ENCODE measurements at regions not wholly inside any gene's neighbourhood (a gene's known extent, or its start where the extent isn't known, plus 50 kb on each side); places are given as distances from the start of the nearest gene placed in this dataset.

- Histone ChIP-seq H3K4me3 (no peak overlapping the region), H3K27me3 (no peaks in the 10 kb centered on the region), H3K36me3 (no peaks in the 10 kb centered on the region), H3K9me3 (peaks cover 8% of the 10 kb centered on the region), H3K9ac (no peak overlapping the region), H3K27ac (no peak overlapping the region), H3K4me1 (no peaks in the 10 kb centered on the region), H3K4me2 (no peak overlapping the region), H4K20me1 (no peaks in the 10 kb centered on the region)
- no peak for TF ChIP-seq Cebpa-rat (IDR thresholded peaks at IDR 0.05)
These were observed 1145.4 kb upstream of the NUDT12 start for GRCh38 chr5:104708027-104708426.

DNA sequence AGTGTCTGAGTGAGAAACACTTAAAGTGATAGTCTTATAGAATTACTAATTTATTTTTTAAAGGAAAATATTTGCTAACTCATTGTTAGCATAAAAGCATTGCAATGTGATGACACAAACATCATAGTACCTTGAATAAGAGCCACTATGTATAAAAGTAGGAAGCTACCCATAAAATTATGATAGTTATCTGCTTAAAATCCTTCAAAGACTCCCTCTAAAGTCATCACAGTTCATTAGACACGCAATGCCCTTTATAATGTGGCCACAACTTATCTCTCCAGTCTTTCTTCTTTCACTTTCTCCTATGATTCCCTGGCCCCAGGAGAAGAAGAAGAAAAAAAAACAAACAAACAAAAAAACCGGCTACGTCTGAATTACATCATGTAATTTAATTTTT is 1144.0 kb upstream of the NUDT12 start:
- no peak overlapping the region for H3K9ac ChIP-seq
- H3K4me3 ChIP-seq, result no peak overlapping the region
- no peak overlapping the region for H3K27ac ChIP-seq
- no peak for TF ChIP-seq Cebpa-rat (IDR thresholded peaks at IDR 0.05)
- no peaks in the 10 kb centered on the region for H4K20me1 ChIP-seq
- no peaks in the 10 kb centered on the region for H3K9me3 ChIP-seq
- no peaks in the 10 kb centered on the region for H3K4me1 ChIP-seq
- H3K36me3 ChIP-seq, result no peaks in the 10 kb centered on the region
- no peak overlapping the region for H3K4me2 ChIP-seq
- no peaks in the 10 kb centered on the region for H3K27me3 ChIP-seq

DNA sequence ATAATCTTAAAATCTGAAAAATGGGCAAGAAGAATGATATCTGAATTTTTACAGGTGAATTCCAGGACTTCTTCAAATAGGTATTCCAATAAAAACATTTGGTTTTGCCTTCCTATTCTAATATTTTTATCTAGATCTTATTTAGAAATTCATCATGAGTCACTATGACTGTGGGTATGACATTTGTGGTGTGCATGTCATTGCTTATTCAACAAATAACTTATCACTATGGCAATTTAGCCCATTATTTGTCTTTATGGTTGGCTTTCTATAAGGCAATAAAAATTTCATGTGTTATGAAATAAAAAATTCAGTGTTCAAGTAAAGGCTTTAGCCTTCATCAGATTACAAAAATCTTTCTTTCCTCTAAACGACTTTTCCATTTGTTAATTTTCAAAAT is 1139.6 kb upstream of the NUDT12 start:
- Histone ChIP-seq H3K4me1 (no peaks in the 10 kb centered on the region), H3K27ac (no peak overlapping the region), H3K36me3 (no peaks in the 10 kb centered on the region), H4K20me1 (no peaks in the 10 kb centered on the region), H3K27me3 (no peaks in the 10 kb centered on the region), H3K9me3 (peaks cover 19% of the 10 kb centered on the region), H3K9ac (no peak overlapping the region), H3K4me2 (no peak overlapping the region), H3K4me3 (no peak overlapping the region)
- TF ChIP-seq Cebpa-rat (IDR thresholded peaks at IDR 0.05), result no peak

GRCh38 chr5:104699438-104699837 is 1136.8 kb upstream of the NUDT12 start:
- Histone ChIP-seq H3K9me3 (peaks cover 19% of the 10 kb centered on the region), H3K36me3 (no peaks in the 10 kb centered on the region), H3K27ac (no peak overlapping the region), H3K4me1 (no peaks in the 10 kb centered on the region), H3K27me3 (no peaks in the 10 kb centered on the region), H3K4me2 (no peak overlapping the region), H3K9ac (no peak overlapping the region), H3K4me3 (no peak overlapping the region), H4K20me1 (no peaks in the 10 kb centered on the region)
- no peak for TF ChIP-seq Cebpa-rat (IDR thresholded peaks at IDR 0.05)

- no peaks in the 10 kb centered on the region for H3K36me3 ChIP-seq
- no peak overlapping the region for H3K4me2 ChIP-seq
- no peaks in the 10 kb centered on the region for H3K9me3 ChIP-seq
- no peaks in the 10 kb centered on the region for H3K4me1 ChIP-seq
- H3K9ac ChIP-seq, result no peak overlapping the region
- no peak overlapping the region for H3K27ac ChIP-seq
- no peak for TF ChIP-seq Cebpa-rat (IDR thresholded peaks at IDR 0.05)
- H4K20me1 ChIP-seq, result no peaks in the 10 kb centered on the region
- H3K27me3 ChIP-seq, result no peaks in the 10 kb centered on the region
- H3K4me3 ChIP-seq, result no peak overlapping the region
These were observed 1098.7 kb upstream of the NUDT12 start for GRCh38 chr5:104661256-104661655.

GRCh38 chr5:104659497-104659896 is 1096.9 kb upstream of the NUDT12 start:
- no peaks in the 10 kb centered on the region for H3K36me3 ChIP-seq
- no peaks in the 10 kb centered on the region for H3K27me3 ChIP-seq
- H3K4me3 ChIP-seq, result no peak overlapping the region
- no peaks in the 10 kb centered on the region for H4K20me1 ChIP-seq
- no peak overlapping the region for H3K27ac ChIP-seq
- no peak for TF ChIP-seq Cebpa-rat (IDR thresholded peaks at IDR 0.05)
- H3K9me3 ChIP-seq, result no peaks in the 10 kb centered on the region
- no peak overlapping the region for H3K4me2 ChIP-seq
- H3K9ac ChIP-seq, result no peak overlapping the region
- no peaks in the 10 kb centered on the region for H3K4me1 ChIP-seq

- no peaks in the 10 kb centered on the region for H3K4me1 ChIP-seq
- H4K20me1 ChIP-seq, result no peaks in the 10 kb centered on the region
- no peak for TF ChIP-seq Cebpa-rat (IDR thresholded peaks at IDR 0.05)
- H3K4me3 ChIP-seq, result no peak overlapping the region
- no peak overlapping the region for H3K9ac ChIP-seq
- no peak overlapping the region for H3K4me2 ChIP-seq
- no peak overlapping the region for H3K27ac ChIP-seq
- H3K9me3 ChIP-seq, result 0 out of 2 replicates have a peak, but pooled peaks cover 6% of the 10 kb centered on the region
- no peaks in the 10 kb centered on the region for H3K36me3 ChIP-seq
- no peaks in the 10 kb centered on the region for H3K27me3 ChIP-seq
These were observed 1089.8 kb upstream of the NUDT12 start for GRCh38 chr5:104652271-104652861.

- no peak overlapping the region for H3K9ac ChIP-seq
- H3K4me3 ChIP-seq, result no peak overlapping the region
- no peak for TF ChIP-seq Cebpa-rat (IDR thresholded peaks at IDR 0.05)
- H3K27ac ChIP-seq, result no peak overlapping the region
- 0 out of 2 replicates have a peak, but pooled peaks cover 6% of the 10 kb centered on the region for H3K9me3 ChIP-seq
- no peaks in the 10 kb centered on the region for H4K20me1 ChIP-seq
- no peaks in the 10 kb centered on the region for H3K36me3 ChIP-seq
- peak overlapping the region; percentile 16; the same call in 1 of the 2 replicates for H3K4me2 ChIP-seq
- H3K4me1 ChIP-seq, result no peaks in the 10 kb centered on the region
- no peaks in the 10 kb centered on the region for H3K27me3 ChIP-seq
These were observed 1087.9 kb upstream of the NUDT12 start for GRCh38 chr5:104650313-104651055.

GRCh38 chr5:104646416-104646815 is 1083.8 kb upstream of the NUDT12 start:
- Histone ChIP-seq H3K27ac (no peak overlapping the region), H3K36me3 (no peaks in the 10 kb centered on the region), H3K27me3 (no peaks in the 10 kb centered on the region), H4K20me1 (no peaks in the 10 kb centered on the region), H3K4me2 (no peak overlapping the region), H3K9me3 (no peaks in the 10 kb centered on the region), H3K9ac (no peak overlapping the region), H3K4me3 (no peak overlapping the region), H3K4me1 (no peaks in the 10 kb centered on the region)
- TF ChIP-seq Cebpa-rat (IDR thresholded peaks at IDR 0.05), result no peak

DNA sequence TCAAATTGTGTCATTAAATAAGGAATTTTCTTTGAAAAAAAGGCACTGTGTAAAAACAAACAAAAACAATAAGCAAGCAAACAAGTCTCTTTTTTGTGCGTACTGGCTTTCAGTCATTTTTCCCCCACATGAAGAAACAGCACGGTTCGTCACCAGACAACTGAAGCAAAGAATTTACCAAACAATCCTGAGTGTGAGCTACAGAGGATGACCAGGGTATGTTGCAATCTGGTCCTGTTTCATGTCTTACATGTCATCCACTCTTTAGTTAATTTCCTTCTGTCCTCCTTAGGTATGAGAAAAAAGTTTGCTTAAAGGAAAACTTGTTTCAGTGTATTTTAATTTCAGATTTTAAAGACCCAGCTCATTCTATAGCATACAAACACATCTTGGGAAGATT is 1080.7 kb upstream of the NUDT12 start:
- H3K9ac ChIP-seq, result no peak overlapping the region
- no peaks in the 10 kb centered on the region for H3K4me1 ChIP-seq
- H3K27me3 ChIP-seq, result no peaks in the 10 kb centered on the region
- H3K36me3 ChIP-seq, result no peaks in the 10 kb centered on the region
- TF ChIP-seq Cebpa-rat (IDR thresholded peaks at IDR 0.05), result peak; percentile 39; the same call in 1 of the 2 replicates
- H3K4me2 ChIP-seq, result no peak overlapping the region
- no peaks in the 10 kb centered on the region for H3K9me3 ChIP-seq
- H3K4me3 ChIP-seq, result no peak overlapping the region
- no peak overlapping the region for H3K27ac ChIP-seq
- H4K20me1 ChIP-seq, result no peaks in the 10 kb centered on the region
